ENCODE measurements at regions not wholly inside any gene's neighbourhood (a gene's known extent, or its start where the extent isn't known, plus 50 kb on each side); places are given as distances from the start of the nearest gene placed in this dataset.

DNA sequence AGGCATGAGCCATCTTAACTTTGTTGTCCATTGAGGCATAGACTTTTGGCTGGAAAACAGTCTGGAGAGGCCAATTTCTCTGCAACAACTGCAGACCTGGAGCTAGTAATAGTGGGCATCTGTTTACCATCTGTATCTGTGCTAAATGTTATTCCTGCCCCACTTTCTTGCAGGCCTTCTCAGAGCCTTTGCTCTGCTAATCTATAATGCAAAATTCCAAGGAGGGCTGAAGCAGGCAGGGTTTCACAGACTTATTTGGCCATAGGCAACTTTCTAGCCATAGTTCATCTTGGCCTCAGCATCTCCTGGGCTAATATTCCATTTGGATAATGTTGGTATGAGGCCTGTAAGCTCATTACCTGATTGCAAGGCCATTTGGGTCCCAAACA, 124.5 kb upstream of the CSF3R start:
- no peak for DNase-seq (ENCODE audit: low read depth)

DNA sequence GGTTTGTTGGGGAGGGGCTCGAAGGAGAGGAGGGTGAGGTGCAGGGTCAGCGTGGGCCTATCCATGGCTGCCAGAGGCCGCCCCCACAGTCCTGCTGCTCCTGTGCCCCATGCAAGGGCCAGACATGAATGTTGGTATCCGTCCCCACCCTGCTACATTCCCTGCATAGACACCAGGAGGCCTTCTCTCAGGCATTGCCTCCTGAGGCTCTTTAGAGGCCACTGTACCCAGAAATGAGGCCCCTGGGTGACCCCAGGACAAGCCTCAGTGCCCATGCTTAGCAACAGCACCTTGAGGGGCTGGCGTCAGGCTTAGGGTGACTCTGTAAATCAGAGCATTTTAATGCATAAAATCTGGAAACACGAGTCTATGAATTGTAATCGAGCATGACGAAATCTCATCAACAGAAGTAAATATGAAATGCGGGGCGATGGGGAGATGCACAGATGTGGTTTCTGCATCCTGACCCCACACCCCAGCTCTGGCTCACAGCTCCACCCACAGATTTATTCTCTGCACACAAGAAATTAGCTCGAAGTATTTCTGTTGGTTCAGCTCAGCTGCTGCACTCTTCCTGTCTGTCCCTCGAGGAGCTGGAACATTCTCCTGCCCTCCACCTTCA, 124.0 kb upstream of the CSF3R start:
- no peak for DNase-seq (ENCODE audit: low read depth)

DNA sequence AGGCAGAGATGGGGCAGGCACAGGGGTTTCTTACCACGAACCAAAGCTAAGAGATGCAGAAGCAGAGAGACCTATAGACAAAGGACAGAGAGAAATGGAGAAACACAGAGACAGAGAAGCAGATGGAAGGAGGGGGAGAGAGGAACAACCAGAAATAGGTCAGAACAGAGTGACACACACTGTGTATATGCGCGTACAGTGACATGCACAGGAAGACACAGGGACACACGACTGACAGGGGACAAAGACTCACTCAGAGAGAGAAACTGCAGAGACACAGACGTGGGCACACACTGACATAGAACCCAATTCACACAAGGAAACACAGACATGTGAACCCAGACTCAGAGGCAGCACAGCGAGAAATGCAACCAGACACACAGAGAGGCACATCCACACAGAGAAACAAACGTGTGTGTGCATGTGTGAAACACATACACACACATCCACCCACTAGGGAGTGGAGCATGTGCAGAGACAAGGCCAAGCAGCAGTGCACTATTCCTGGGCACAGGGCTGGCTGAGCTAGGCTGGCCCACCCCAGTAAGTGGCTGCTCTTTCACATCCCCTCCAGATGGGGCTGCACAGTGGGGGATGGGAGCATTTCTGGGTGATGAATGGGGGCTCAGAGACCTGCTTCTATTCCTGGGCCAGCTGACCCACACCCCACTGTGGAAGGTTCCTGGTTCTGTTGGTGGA, 123.4 kb upstream of the CSF3R start:
- no peak for DNase-seq (ENCODE audit: low read depth)

DNA sequence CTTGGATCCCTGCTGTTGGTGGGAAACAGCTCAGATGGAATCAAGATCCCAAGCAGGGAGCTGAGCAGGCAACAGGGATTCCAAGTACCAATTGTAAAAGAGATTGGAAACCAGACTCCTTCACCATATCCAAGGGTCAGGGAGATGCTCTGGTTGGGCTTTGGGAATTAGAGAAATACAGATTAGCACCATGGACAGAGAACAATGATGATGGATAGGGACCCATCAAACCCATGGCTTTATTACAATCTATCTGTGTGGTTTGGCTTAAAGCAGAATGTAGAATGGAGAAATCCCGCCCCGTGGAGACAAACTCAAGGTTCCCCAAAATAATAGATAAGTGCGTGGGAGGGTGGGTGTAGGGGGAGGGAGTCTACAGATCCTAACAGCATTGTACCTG, 120.7 kb upstream of the CSF3R start:
- no peak for DNase-seq (ENCODE audit: low read depth)

DNA sequence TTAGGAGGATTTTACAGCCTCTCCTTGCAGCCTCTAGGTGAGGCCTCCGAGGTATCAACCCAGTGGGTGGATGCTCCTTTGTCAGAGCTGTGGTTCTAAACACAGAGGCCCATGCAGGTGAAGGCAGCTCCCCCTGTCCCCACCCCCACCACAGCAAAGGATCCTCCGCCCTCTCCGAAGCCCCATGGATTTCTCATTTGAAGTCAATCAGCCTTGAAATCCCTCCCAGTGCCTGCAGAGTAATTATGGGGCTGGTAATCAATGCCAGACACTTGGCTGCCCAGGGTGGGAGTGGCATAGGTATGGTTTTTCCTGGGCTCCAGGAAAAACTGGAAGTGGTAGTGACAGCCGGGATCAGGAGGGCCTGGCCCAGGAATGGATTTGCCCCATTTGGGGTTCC, 119.5 kb upstream of the CSF3R start:
- no peak for DNase-seq (ENCODE audit: low read depth)

DNA sequence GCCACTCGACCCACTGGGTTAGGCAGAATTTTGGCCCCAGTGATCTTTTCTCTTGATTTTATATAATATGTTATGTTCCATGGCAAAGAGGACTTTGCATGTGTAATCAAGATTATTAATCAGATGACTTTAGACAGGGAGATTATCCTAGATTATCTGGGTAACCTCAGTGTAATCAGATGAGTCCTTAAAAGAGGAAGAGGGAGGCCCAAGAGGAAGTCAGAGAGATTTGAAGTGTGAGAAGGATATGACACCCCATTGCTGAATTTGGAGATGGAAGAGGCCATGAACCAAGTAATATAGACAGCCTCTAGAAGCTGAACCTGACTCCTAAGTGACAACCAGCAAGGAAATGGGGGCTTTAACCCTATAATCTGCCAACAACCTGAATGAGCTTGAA, 117.1 kb upstream of the CSF3R start:
- DNase-seq (ENCODE audit: low read depth): no peak

DNA sequence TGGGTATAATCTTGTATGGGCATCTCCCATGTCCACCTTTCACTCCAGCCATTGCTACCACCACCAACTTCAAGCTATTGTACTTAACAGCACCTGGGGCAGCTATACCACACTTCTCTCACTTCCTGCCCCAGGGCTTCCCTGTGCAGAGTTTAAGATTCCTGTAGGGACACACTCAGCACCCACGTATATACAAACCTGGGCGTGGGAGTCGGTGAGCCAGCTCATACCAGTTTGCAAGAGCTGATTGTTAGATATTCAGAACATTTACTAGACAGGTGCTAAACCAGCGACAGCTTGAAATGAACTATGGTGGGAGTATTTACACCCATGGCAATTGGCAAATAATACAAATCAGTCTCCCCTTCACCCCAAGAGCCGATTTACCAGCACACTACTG, 114.8 kb upstream of the CSF3R start:
- no peak for DNase-seq (ENCODE audit: low read depth)

DNA sequence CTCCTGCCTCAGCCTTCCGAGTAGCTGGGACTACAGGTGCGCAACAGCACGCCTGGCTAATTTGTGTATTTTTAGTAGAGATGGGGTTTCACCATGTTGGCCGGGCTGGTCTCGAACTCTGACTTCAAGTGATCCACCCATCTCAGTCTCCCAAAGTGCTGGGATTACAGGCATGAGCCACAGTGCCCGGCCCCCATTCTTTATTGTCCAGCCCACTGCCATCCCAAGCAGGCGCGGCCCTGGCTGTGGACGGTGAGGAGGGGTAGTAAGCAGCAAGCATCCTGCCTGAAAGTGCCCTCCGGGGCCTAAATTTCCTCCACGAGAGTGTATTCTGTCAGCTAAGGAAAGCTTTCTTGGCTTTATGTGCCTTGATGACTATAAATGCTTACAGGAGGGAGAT, 113.2 kb upstream of the CSF3R start:
- no peak for DNase-seq (ENCODE audit: low read depth)

DNA sequence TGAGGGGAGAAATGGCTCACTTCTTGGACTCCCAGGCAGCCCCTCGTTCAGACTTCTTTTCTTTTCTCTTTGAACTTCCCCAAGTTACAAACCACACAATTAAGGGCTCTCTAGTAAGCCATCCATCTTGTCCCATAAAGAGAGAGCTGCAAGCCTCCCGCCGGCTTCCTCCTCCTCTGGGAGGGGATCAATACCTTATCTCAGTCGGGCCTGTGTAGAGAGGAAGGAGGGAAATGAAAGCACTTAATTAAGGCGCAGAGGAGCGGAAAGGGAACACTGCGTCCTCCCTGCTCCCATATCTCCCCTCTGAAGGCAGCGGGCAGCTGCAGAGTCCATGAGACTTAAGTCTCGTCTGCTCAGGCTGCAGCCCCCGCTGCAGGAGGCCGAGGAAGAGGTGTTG, 112.6 kb upstream of the CSF3R start:
- DNase-seq (ENCODE audit: low read depth): no peak

DNA sequence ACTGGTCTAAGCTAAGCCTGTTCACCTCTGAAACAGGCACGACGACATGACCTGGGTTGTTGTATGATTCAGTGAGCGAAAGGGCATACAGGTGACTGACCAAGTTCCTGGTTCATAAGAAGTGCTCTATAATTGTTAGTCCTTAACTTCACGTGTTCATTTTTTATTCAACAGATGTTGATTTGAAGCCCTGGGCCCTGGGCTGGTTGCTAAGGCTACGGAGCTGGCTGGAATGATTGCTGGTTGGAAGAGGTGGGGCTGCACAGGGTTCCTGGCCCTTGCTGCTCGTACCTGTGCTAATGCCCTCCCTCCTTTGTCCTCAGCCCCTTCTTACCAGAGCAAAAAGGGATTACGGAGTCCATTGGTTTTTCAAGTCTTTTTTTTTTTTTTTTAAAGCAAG, 111.3 kb upstream of the CSF3R start:
- DNase-seq (ENCODE audit: low read depth): no peak

DNA sequence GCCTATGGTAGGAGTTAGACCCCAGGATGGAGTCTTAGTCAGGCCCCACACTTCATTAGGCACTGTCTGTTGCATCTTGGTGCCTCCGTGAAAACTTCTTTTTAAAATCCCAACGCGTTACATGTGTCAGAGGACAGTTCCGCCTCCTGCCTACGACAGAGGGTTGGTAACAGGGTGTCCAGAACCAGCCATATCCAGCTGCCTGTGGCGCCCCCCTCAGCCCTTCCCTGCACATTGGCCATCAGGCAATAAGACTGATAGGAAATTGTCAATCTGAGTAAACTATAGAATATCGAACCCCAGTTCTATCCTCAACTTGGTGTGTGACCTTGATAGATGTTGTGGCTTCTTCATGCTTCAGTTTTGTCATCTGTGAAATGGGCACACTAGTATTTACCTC, 108.6 kb upstream of the CSF3R start:
- DNase-seq (ENCODE audit: low read depth): no peak

DNA sequence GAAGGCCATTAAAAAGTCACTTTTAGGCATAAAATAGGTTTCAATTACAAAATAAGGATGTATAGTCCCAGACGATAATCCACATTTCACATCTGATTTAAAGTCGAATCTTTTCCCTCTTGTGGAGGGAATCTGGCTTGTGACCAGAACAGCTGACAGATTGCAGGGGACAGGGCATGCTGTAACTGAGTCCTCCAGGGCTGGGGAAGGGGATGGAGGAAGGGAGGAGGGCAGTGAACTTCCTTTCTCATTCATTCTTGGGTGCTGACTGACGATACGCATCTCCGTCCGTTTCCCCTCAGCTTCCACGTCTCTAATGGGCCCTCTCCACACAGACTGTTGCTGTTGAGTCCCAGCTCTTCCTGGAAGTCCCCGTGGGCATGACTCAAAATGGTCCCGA, 108.1 kb upstream of the CSF3R start:
- no peak for DNase-seq (ENCODE audit: low read depth)

DNA sequence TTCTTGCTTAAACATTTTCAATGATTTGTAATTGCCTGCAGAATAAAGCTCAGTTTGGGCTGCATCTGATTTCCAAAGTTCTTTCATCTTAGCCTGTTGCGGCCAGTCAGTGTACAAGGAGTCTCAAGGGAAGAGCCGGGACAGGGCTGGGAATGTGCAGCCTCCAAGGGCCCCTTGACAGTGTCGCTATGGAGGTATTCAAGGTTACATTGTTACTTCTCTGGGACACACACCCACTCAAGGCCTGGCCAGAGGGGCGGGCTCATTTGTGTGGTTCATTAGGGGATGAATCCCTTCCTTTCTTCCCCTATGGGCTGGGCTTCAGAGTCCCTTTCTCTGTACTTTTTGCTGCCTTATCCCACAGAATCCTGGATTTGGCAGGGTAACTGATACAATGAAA, 107.6 kb upstream of the CSF3R start:
- no peak for DNase-seq (ENCODE audit: low read depth)

DNA sequence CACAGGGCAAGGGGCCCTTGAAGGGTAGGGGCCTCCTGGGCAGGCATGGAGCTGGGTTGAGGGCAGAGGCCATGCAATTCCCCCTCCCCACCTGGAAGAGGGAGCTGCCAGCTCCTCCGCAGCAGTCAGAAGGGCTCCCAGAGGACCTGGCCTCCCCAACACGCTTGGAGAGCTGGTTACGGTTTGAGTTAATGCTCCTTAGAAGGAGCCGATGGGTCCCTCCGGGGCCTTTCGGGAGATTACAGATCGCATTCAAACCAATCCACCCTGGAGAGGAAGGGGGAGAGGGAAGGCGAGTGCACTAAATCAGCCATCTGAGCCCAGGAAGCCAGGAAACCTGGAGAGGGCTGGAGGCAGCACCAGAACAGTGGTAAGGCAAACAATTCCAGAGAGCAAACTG, 106.3 kb upstream of the CSF3R start:
- DNase-seq (ENCODE audit: low read depth): no peak

DNA sequence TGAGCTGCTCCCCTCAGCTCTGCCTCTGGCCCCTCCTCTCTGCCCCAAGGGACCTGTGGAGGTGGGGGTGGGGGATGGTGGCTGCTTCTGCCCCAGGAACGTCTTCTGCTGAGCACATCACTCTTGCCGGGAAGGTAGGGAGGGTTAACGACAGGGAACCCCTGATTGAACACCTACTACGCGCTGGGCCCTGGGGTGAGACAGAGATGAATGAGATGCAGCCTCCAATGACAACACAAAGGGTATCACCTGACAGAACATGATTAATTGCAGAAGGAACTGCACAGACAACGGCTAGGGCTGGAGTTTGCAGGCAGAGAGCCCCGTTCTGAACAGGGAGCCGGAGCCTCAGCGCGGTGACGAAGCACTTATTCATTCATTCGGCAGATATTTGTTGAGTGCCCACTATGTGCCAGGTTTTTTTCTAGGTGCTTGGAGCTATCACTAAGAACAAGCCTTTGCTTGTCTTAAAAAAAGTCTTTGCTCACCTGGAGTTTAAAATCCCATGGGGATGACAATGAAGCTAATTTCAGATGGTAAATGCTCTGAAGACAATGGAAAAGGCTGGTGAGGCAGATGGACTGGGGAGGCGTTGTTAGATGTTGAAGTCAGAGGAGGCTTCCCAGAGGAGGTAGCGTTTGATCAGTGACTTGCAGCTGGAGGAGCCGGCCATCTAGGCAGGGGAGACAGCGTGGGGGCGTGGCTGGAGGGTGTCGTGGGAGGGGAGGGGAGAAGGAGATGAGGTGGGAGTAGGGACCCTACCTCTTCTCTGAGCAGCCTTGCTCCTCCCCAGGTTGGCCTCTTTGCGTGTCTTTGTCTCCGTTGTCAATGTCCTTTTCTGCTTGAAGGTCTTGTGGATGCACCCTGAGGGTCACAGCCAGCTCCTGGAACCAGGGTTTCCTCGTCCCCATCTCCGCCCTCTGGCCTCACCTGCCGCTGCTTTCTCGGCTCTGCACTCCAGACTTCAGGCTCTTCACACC, 103.1 kb upstream of the CSF3R start:
- no peak for DNase-seq (ENCODE audit: low read depth)

DNA sequence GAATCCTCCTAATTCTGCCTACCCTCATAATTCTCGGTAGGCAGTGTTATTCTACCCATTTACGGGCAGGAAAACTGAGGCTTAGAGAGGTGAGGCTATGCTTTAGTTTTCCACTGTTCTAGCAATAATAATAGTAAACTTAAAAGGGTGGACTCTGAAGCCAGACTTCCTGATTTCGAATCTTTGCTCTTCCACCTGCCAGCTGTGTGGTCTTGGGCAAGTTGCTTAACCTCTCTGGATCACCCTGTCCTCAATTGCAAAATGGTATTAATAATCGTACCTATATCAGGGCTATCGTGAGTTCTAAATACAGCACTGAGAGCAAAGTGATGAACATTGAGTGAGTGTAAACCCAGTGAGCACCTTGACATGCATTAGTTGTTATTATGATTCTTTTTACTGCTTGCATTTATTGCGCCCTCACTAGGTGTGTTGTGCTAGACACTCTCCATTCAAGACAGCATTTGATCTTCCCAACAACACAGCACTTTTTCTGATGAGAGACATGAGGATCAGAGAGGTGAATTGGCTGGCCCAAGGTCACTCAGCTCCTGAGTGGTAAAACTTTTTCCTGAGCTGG, 102.3 kb upstream of the CSF3R start:
- DNase-seq (ENCODE audit: low read depth): no peak

DNA sequence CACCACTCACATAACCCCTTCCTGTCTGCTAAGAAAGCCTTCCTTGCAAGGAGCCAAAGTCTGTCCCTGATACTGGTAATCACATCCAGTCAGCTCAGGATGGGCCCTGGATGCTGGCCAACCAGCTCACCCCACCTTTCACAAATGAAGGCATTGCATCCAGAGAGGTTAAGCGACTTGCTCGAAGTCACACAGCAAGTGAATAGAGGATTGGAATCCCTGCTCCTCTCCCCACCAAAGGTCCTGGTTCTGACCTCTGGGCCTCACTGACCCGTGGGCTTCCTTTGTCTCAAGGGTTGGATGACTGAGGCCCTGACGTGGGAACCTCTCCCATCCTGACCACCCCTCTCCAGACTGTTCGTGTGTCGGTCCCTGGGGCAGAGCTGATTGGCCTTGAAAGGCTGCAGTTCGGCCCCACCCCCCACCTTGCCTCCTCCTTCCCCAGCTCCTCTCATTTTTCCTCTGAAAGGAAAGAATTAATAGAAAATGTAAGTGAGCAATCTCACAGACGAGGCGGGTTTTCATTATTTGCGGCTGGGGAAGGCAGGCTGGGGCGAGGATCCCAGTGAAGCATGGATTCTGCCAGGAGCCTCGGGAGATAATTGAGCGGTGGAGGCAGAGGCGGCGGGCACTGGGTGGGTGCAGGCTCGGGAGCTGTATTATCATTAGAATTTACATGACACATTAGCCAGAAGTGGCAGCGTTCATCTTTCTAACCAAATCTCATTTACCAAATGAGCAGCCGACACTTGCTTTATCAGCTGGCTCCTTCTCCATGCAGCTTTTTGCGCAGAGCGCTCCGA, 101.5 kb upstream of the CSF3R start:
- DNase-seq (ENCODE audit: low read depth): no peak

DNA sequence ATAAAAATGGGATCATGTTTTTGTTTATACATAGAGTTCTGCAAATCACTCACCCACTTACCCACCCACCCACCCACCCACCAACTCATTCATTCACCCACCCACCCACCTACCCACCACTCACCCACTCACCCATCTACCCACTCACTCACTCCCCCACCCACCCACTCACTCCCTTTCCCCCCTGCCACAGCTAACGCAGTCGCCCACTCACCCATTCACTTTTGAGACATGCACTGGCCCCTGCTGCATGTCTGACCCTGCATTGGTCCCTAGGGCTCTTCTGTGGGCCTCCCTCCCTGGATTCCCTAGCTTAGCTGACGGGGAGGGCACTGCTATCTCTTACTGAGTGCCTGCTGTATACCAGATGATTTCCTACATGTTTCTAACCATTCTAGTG, 100.4 kb upstream of the CSF3R start:
- no peak for DNase-seq (ENCODE audit: low read depth)

DNA sequence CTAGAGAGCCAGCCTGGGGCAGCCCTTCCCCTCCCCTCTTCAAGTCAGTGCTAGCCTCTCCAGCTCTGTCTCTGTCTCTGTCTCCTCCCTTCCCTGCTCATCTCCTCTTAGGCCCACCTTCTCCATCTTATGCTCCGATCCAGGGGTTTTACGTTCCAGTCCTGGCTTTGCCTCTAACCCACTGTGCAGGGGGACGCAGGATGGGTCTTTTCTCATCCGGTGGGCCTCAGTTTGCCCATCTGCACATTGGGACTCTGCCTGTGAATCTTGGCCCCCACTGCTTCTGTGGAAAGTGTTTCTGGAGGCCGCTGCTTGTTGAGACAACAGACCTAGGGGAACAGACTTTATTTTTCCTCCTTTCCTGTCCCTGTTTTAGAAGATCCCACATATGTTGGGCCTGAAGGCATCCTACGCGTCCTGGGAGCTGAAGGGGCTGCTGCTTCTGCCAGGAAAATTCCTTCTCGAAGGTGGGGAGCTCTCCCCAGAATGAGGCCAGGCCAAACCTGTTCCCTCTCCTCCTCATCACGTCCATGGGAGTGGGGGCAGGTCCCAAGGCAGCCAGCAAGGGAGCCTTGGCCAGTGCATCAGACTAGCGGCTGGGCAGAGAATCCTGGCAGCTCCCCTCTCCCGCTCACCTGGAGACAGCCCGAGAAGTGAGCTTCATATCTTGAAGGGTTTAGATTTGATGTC, 99.5 kb upstream of the CSF3R start:
- DNase-seq (ENCODE audit: low read depth): no peak

DNA sequence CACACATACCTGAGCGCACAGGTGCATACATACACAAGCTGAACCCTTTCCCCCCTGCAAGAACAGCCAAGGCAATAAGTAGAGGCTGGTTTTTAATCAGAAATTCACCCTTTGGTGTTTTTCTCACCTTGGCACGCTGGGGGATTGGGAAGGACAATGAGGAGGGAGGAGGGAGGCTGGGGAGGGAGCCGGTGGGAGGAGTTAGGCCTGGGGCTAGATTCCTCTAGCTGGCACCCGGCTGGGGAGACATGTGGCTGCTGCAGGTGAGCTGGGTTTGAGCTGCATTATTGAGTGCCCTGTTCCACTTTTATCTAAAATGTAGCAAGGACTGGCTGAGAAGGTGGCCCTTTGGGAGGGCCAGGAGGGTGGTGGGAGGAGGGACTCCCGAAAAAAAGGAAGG, 97.8 kb upstream of the CSF3R start:
- no peak for DNase-seq (ENCODE audit: low read depth)

DNA sequence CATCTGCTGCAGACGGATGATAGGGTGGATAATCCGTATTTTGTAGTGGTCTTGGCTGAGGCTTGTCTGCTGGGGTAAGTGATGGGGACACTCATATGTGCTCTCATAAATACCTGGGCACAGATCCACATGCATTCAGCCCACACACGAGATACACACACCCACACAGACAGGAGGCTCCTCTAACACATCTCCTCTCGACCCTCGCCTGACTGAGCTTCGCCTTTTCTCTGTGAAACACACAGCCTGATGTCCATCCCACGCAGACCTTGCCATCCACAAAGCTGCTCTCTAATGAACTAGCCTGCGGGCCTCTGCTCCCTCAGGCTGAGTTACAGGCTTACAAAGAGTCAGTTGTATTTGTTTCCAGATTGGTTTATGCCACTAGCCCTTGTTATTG, 96.3 kb upstream of the CSF3R start:
- DNase-seq (ENCODE audit: low read depth): no peak

Data from fibroblast of the conjunctiva (primary cell).